ENCODE measurements at regions not wholly inside any gene's neighbourhood (a gene's known extent, or its start where the extent isn't known, plus 50 kb on each side); places are given as distances from the start of the nearest gene placed in this dataset.

GRCh38 chr6:113495521-113495920 lies 361.6 kb upstream of the MARCKS start:
- TF ChIP-seq, protein P1, sequence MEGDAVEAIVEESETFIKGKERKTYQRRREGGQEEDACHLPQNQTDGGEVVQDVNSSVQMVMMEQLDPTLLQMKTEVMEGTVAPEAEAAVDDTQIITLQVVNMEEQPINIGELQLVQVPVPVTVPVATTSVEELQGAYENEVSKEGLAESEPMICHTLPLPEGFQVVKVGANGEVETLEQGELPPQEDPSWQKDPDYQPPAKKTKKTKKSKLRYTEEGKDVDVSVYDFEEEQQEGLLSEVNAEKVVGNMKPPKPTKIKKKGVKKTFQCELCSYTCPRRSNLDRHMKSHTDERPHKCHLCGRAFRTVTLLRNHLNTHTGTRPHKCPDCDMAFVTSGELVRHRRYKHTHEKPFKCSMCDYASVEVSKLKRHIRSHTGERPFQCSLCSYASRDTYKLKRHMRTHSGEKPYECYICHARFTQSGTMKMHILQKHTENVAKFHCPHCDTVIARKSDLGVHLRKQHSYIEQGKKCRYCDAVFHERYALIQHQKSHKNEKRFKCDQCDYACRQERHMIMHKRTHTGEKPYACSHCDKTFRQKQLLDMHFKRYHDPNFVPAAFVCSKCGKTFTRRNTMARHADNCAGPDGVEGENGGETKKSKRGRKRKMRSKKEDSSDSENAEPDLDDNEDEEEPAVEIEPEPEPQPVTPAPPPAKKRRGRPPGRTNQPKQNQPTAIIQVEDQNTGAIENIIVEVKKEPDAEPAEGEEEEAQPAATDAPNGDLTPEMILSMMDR (IDR thresholded peaks at IDR 0.05; ENCODE audit: low read depth, low read length, missing control alignments) = no peak
- peak; percentile 16 for DNase-seq (ENCODE audit: extremely low read depth, low read depth)
- H3K4me3 ChIP-seq (replicated peaks; ENCODE audit: low read depth, low read length) = no peak overlapping the region

- TF ChIP-seq, protein P1 (IDR thresholded peaks at IDR 0.05; ENCODE audit: low read depth, low read length, missing control alignments) = no peak
- H3K4me3 ChIP-seq (replicated peaks; ENCODE audit: low read depth, low read length) = no peak overlapping the region
- no peak for DNase-seq (ENCODE audit: extremely low read depth, low read depth)
These were observed 361.0 kb upstream of the MARCKS start for GRCh38 chr6:113496166-113496565.

- TF ChIP-seq, protein P1 (IDR thresholded peaks at IDR 0.05; ENCODE audit: low read depth, low read length, missing control alignments) = no peak
- no peak for DNase-seq (ENCODE audit: extremely low read depth, low read depth)
- no peak overlapping the region for H3K4me3 ChIP-seq (replicated peaks; ENCODE audit: low read depth, low read length)
These were observed 356.9 kb upstream of the MARCKS start for GRCh38 chr6:113500221-113500620.

- DNase-seq (ENCODE audit: extremely low read depth, low read depth) = no peak
- TF ChIP-seq, protein P1 (IDR thresholded peaks at IDR 0.05; ENCODE audit: low read depth, low read length, missing control alignments) = no peak
- no peak overlapping the region for H3K4me3 ChIP-seq (replicated peaks; ENCODE audit: low read depth, low read length)
These were observed 352.0 kb upstream of the MARCKS start for GRCh38 chr6:113505084-113505699.

- no peak overlapping the region for H3K4me3 ChIP-seq (replicated peaks; ENCODE audit: low read depth, low read length)
- TF ChIP-seq, protein P1 (IDR thresholded peaks at IDR 0.05; ENCODE audit: low read depth, low read length, missing control alignments) = no peak
- DNase-seq (ENCODE audit: extremely low read depth, low read depth) = no peak
These were observed 348.9 kb upstream of the MARCKS start for GRCh38 chr6:113508249-113508648.

- DNase-seq (ENCODE audit: extremely low read depth, low read depth) = no peak
- H3K4me3 ChIP-seq (replicated peaks; ENCODE audit: low read depth, low read length) = no peak overlapping the region
- TF ChIP-seq, protein P1 (IDR thresholded peaks at IDR 0.05; ENCODE audit: low read depth, low read length, missing control alignments) = no peak
These were observed 346.0 kb upstream of the MARCKS start for GRCh38 chr6:113511100-113511499.

- TF ChIP-seq, protein P1 (IDR thresholded peaks at IDR 0.05; ENCODE audit: low read depth, low read length, missing control alignments) = no peak
- H3K4me3 ChIP-seq (replicated peaks; ENCODE audit: low read depth, low read length) = no peak overlapping the region
- DNase-seq (ENCODE audit: extremely low read depth, low read depth) = no peak
These were observed 344.6 kb upstream of the MARCKS start for GRCh38 chr6:113512576-113512975.
